IPS DF 19.7 (cell line): ENCODE measurements at regions not wholly inside any gene's neighbourhood (a gene's known extent, or its start where the extent isn't known, plus 50 kb on each side); places are given as distances from the start of the nearest gene placed in this dataset.

Source experiments
- DNase-seq: peaks from one replicate; pipeline ENCODE4 v3.0.0-alpha.2; 2013; ENCODE audit warnings: low read depth, low spot score

GRCh38 chr1:94595658-94596057, 54.1 kb upstream of the F3 start:
- DNase-seq = no peak

GRCh38 chr1:94593611-94594010, 52.1 kb upstream of the F3 start:
- no peak for DNase-seq

GRCh38 chr1:94592571-94592920, 51.0 kb upstream of the F3 start:
- DNase-seq = no peak

DNA sequence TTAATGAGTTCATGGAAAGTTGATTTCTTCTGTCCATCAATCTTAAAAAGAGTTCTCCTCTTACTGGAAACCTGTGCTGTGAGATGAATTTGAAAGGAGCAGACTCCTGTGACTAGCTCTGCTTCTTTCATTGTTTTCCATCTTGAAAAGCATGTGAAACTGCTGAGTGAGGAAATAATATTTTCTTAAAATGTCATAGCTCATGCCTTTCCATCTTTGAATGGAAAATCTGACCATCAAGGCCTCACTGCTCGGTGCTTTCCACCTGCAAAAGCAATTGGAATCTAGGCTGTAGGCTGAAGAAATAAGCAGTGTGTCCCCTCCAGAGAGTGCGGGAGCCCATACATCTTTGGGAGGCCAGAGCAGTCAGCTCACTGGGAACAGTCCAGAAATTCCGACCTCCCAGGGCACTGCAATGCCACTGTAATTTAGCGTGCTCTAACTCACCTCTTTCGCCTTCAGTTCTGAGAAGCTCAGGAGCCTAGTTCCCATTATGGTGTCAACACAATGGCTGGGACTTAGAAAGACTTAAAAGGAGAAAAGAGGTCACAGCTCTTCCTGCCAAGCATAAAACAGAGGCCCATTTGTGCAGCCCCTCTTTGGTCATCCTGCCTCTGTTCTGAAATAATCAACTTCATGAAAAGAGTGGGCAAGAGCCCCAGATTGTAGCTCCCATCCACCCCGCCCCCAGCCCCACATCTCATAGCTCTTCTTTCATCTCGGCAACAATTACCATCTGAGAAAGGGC, 50.4 kb upstream of the F3 start:
- no peak for DNase-seq
